Keratinocyte (primary cell): ENCODE measurements at regions not wholly inside any gene's neighbourhood (a gene's known extent, or its start where the extent isn't known, plus 50 kb on each side); places are given as distances from the start of the nearest gene placed in this dataset.

Source experiments
- DNase-seq: peaks from one replicate; pipeline ENCODE4 v3.0.0-alpha.2; 2011; ENCODE audit warnings: low read depth, missing footprints, low spot score
- FAIRE-seq: peaks from 2 replicates; lab custom pipeline; 2011; peaks lifted over from hg19 to GRCh38; lab: Jason Lieb, UNC
- H2AFZ ChIP-seq: 2 replicates; pipeline ENCODE4 v1.6.0; 2012; ENCODE audit warnings: low read length, control low read depth, inconsistent platforms; ENCODE audit not compliant: control insufficient read depth
- H3K27ac ChIP-seq: 2 replicates; pipeline ENCODE4 v1.5.1; 2011; ENCODE audit warnings: low read length; ENCODE audit not compliant: control insufficient read depth, insufficient read depth
- H3K27me3 ChIP-seq: 3 replicates; pipeline ENCODE4 v1.6.0; 2011; ENCODE audit warnings: low read length; ENCODE audit not compliant: control insufficient read depth, insufficient read depth; ENCODE audit errors: extremely low read depth
- H3K36me3 ChIP-seq, 2 experiments: 2 replicates in 1 of 2; 3 replicates in 1 of 2; pipeline ENCODE4 v1.5.1; 2011; ENCODE audit warnings: low read length in 2 of 2, mild to moderate bottlenecking in 1 of 2; ENCODE audit not compliant: control insufficient read depth in 2 of 2, insufficient read depth in 2 of 2; ENCODE audit errors: extremely low read depth in 1 of 2
- H3K4me1 ChIP-seq: 3 replicates; pipeline ENCODE4 v1.5.1; 2011; ENCODE audit warnings: low read length; ENCODE audit not compliant: control insufficient read depth, insufficient read depth; ENCODE audit errors: extremely low read depth
- H3K4me2 ChIP-seq: 3 replicates; pipeline ENCODE4 v1.6.0; 2011; ENCODE audit warnings: low read depth, low read length; ENCODE audit not compliant: control insufficient read depth, insufficient read depth; ENCODE audit errors: extremely low read depth
- H3K4me3 ChIP-seq, 3 experiments: fragments of 200-600 bp in 1 of 3; sonication (generic) in 1 of 3; 2 replicates in 2 of 3; 3 replicates in 1 of 3; pipeline ENCODE4 v1.5.1; 2011 to 2016; ENCODE audit warnings: low read length in 3 of 3, mild to moderate bottlenecking in 3 of 3, control low read depth in 2 of 3, inconsistent platforms in 1 of 3, low read depth in 1 of 3, mixed read lengths in 1 of 3, mixed run types in 1 of 3, moderate library complexity in 1 of 3; ENCODE audit not compliant: control insufficient read depth in 2 of 3, insufficient read depth in 2 of 3; ENCODE audit errors: extremely low read depth in 1 of 3
- H3K79me2 ChIP-seq: 2 replicates; pipeline ENCODE4 v1.6.0; 2012; ENCODE audit warnings: low read length; ENCODE audit not compliant: control insufficient read depth, insufficient read depth
- H3K9ac ChIP-seq: 3 replicates; pipeline ENCODE4 v1.6.0; 2011; ENCODE audit warnings: low read length; ENCODE audit not compliant: control insufficient read depth, insufficient read depth; ENCODE audit errors: extremely low read depth
- H3K9me1 ChIP-seq: 3 replicates; pipeline ENCODE4 v1.6.0; 2011; ENCODE audit warnings: low read length; ENCODE audit not compliant: control insufficient read depth, insufficient read depth; ENCODE audit errors: extremely low read depth
- H3K9me3 ChIP-seq: 2 replicates; pipeline ENCODE4 v1.5.1; 2012; ENCODE audit warnings: low read depth, low read length; ENCODE audit not compliant: control insufficient read depth
- H4K20me1 ChIP-seq: 3 replicates; pipeline ENCODE4 v1.6.0; 2011; ENCODE audit warnings: low read length; ENCODE audit not compliant: control insufficient read depth, insufficient read depth; ENCODE audit errors: extremely low read depth
- EZH2 ChIP-seq: IDR thresholded peaks from one replicate; pipeline ENCODE4 v1.6.1; 2012; ENCODE audit warnings: inconsistent platforms, mild to moderate bottlenecking, low read length, moderate library complexity
- dilution Hi-C: fragments of 300-500 bp; cut with MboI; formaldehyde crosslinking; loops from one replicate; pipeline ENCODE4 v1.7.0; 2020; ENCODE audit warnings: low sequenced_read_pairs; ENCODE audit not compliant: extremely low pct_ligation_motif_present
- TF ChIP-seq, protein P1 (sequence below), 3 experiments: IDR thresholded peaks in 1 of 3; conservative IDR thresholded peaks in 1 of 3; optimal IDR thresholded peaks in 1 of 3; 2 replicates in 2 of 3; 3 replicates in 1 of 3; pipeline versions ENCODE3 to v1.5.1; 2011; ENCODE audit warnings: low read length in 3 of 3, mild to moderate bottlenecking in 3 of 3, moderate library complexity in 2 of 3, control low read depth in 1 of 3, inconsistent platforms in 1 of 3; ENCODE audit not compliant: insufficient read depth in 2 of 3; ENCODE audit errors: extremely low read depth in 1 of 3

DNA sequence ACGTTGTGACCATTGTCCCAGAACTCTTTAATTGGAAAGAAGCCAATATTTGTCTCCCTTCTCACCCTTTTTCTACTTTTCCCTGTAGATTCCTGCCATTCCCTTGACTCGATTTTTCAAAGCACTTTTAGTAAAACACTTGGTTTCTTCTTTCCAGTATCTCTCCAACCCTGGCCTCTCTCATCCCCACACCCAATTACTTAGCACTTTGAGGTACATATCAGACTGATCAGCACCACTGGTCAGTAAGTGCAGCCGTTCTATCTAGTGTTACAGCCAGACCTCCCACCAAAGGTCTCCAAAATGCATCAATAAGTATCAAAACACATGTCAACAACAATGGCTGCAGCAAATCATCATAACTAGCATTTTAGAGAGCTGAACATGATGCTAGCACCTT is 141.9 kb downstream of the BTG1 start:
- TF ChIP-seq EZH2 = no peak
- TF ChIP-seq, protein P1, sequence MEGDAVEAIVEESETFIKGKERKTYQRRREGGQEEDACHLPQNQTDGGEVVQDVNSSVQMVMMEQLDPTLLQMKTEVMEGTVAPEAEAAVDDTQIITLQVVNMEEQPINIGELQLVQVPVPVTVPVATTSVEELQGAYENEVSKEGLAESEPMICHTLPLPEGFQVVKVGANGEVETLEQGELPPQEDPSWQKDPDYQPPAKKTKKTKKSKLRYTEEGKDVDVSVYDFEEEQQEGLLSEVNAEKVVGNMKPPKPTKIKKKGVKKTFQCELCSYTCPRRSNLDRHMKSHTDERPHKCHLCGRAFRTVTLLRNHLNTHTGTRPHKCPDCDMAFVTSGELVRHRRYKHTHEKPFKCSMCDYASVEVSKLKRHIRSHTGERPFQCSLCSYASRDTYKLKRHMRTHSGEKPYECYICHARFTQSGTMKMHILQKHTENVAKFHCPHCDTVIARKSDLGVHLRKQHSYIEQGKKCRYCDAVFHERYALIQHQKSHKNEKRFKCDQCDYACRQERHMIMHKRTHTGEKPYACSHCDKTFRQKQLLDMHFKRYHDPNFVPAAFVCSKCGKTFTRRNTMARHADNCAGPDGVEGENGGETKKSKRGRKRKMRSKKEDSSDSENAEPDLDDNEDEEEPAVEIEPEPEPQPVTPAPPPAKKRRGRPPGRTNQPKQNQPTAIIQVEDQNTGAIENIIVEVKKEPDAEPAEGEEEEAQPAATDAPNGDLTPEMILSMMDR (optimal IDR thresholded peaks at IDR 0.05 in 1 of 3, IDR thresholded peaks at IDR 0.05 in 1 of 3, conservative IDR thresholded peaks at IDR 0.05 in 1 of 3; ENCODE audit: extremely low read depth in 1 of 3, insufficient read depth in 2 of 3, low read length in 3 of 3) = no peak
- Histone ChIP-seq H2AFZ (no peak overlapping the region), H3K4me2 (no peak overlapping the region), H3K9me1 (no peaks in the 10 kb centered on the region), H3K4me3 (no peak overlapping the region), H3K9me3 (no peaks in the 10 kb centered on the region), H3K36me3 (no peaks in the 10 kb centered on the region), H3K27me3 (no peaks in the 10 kb centered on the region), H3K79me2 (no peaks in the 10 kb centered on the region), H3K4me1 (no peaks in the 10 kb centered on the region), H4K20me1 (no peaks in the 10 kb centered on the region), H3K27ac (no peak overlapping the region), H3K9ac (no peak overlapping the region)
- dilution Hi-C loops = no loop called here
- no peak for DNase-seq
- FAIRE-seq = no peak

DNA sequence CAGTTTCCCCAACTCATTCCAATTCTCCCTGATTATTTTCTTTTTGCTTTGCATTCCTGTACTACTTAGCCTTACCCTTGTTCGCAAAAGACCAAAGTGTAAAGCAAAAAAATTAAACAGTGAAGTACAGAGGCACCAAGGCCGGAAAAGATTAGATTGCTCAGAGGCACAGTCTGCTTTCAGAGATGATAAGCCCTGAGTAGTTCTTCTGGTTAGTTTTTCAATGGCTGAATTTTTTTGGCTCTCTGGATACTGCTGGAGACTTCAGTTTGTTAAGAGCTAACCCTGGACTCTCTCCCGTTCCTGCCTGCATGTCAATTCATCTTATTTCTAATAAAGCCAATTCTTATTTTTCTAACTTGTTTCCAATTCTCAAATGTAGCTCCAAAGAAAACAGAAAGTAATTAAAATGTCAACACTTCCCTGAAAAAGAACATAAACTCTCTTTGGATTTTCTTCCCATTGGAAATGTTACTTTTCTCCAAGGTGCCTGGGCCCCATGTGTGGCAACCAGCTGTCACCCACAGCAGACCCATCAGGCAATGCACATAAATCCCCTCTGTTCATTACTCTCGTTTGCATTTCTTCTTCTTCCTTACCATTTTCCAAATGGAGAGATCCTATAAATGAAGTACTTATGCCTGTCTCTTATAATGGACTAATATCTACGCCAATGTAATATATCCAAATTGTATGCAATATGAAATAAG is 142.8 kb downstream of the BTG1 start:
- H3K27me3 ChIP-seq = no peaks in the 10 kb centered on the region
- no peak overlapping the region for H3K27ac ChIP-seq
- no peak overlapping the region for H3K9ac ChIP-seq
- TF ChIP-seq, protein P1 (optimal IDR thresholded peaks at IDR 0.05 in 1 of 3, IDR thresholded peaks at IDR 0.05 in 1 of 3, conservative IDR thresholded peaks at IDR 0.05 in 1 of 3; ENCODE audit: extremely low read depth in 1 of 3, insufficient read depth in 2 of 3, low read length in 3 of 3) = no peak
- TF ChIP-seq EZH2 = no peak
- H3K9me3 ChIP-seq = no peaks in the 10 kb centered on the region
- no peaks in the 10 kb centered on the region for H3K79me2 ChIP-seq
- no peaks in the 10 kb centered on the region for H3K4me1 ChIP-seq
- no peaks in the 10 kb centered on the region for H4K20me1 ChIP-seq
- dilution Hi-C loops = no loop called here
- no peaks in the 10 kb centered on the region for H3K36me3 ChIP-seq
- H3K4me3 ChIP-seq = no peak overlapping the region
- H3K9me1 ChIP-seq = no peaks in the 10 kb centered on the region
- H3K4me2 ChIP-seq = no peak overlapping the region
- DNase-seq (no peak), FAIRE-seq (no peak)
- H2AFZ ChIP-seq = no peak overlapping the region
